ENCODE measurements at regions not wholly inside any gene's neighbourhood (a gene's known extent, or its start where the extent isn't known, plus 50 kb on each side); places are given as distances from the start of the nearest gene placed in this dataset.

DNA sequence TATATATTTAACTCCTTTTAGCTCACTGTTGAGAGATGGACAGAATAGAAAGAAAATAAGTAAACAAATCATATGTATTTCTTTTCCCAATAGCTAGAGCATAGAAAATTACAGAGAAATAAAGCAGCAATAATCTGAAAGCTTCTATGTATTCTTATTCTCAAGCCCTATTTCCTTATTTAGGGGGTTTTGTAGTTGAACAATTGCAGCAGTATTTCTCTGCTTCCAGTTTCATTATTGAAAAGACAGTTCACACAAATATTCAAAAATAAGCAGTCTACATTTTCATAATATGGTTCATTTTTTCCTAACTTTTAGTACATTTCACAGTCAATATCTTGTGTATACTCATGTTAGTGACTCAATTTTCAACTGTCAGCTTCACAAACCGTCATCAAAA lies 638.2 kb downstream of the MRPL39 start:
- TF ChIP-seq, protein P1, sequence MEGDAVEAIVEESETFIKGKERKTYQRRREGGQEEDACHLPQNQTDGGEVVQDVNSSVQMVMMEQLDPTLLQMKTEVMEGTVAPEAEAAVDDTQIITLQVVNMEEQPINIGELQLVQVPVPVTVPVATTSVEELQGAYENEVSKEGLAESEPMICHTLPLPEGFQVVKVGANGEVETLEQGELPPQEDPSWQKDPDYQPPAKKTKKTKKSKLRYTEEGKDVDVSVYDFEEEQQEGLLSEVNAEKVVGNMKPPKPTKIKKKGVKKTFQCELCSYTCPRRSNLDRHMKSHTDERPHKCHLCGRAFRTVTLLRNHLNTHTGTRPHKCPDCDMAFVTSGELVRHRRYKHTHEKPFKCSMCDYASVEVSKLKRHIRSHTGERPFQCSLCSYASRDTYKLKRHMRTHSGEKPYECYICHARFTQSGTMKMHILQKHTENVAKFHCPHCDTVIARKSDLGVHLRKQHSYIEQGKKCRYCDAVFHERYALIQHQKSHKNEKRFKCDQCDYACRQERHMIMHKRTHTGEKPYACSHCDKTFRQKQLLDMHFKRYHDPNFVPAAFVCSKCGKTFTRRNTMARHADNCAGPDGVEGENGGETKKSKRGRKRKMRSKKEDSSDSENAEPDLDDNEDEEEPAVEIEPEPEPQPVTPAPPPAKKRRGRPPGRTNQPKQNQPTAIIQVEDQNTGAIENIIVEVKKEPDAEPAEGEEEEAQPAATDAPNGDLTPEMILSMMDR (IDR thresholded peaks at IDR 0.05): no peak
- TF ChIP-seq EZH2 (IDR thresholded peaks at IDR 0.05; ENCODE audit: borderline replicate concordance, insufficient read depth, low read depth, low read length, poor library complexity, severe bottlenecking): no peak

Measured in B cell (primary cell).